Karpas-422 (cell line): ENCODE measurements at regions not wholly inside any gene's neighbourhood (a gene's known extent, or its start where the extent isn't known, plus 50 kb on each side); places are given as distances from the start of the nearest gene placed in this dataset.
"Not testable (repeated sequence)": the region's sequence is repeated elsewhere in the genome, so short reads cannot be mapped to it uniquely, and the experiment has no call there.

Experiments
- DNase-seq: peaks from one replicate; pipeline ENCODE4 v3.0.0-alpha.2; 2015
- H2AFZ ChIP-seq: fragments of 200-600 bp; sonication (generic); 2 replicates; pipeline ENCODE4 v1.6.1; 2014; ENCODE audit warnings: antibody characterized with exemption, low read length, mixed read lengths
- H3K27ac ChIP-seq: fragments of 200-600 bp; sonication (generic); 2 replicates; pipeline ENCODE4 v1.5.1; 2014; ENCODE audit warnings: mild to moderate bottlenecking, low read length, moderate library complexity
- H3K27me3 ChIP-seq: fragments of 200-600 bp; sonication (generic); 2 replicates; pipeline ENCODE4 v1.6.1; 2014; ENCODE audit warnings: low read length, mixed read lengths
- H3K36me3 ChIP-seq: fragments of 200-600 bp; sonication (generic); 2 replicates; pipeline ENCODE4 v1.6.1; 2014; ENCODE audit warnings: low read length, mixed read lengths; ENCODE audit not compliant: insufficient read depth
- H3K4me1 ChIP-seq: fragments of 200-600 bp; sonication (generic); 2 replicates; pipeline ENCODE4 v1.6.1; 2014; ENCODE audit warnings: mild to moderate bottlenecking, low read length, mixed read lengths
- H3K4me2 ChIP-seq: fragments of 200-600 bp; sonication (generic); 2 replicates; pipeline ENCODE4 v1.6.1; 2014; ENCODE audit warnings: low read length, low read depth, mild to moderate bottlenecking; ENCODE audit not compliant: poor library complexity, severe bottlenecking
- H3K4me3 ChIP-seq: fragments of 200-600 bp; sonication (generic); 2 replicates; pipeline ENCODE4 v1.5.1; 2014; ENCODE audit warnings: mild to moderate bottlenecking, antibody characterized with exemption, low read length, mixed read lengths
- H3K79me2 ChIP-seq: fragments of 200-600 bp; sonication (generic); 2 replicates; pipeline ENCODE4 v1.6.1; 2014; ENCODE audit warnings: mild to moderate bottlenecking, low read length, mixed read lengths
- H3K9ac ChIP-seq: fragments of 200-600 bp; sonication (generic); 2 replicates; pipeline ENCODE4 v1.6.0; 2014; ENCODE audit warnings: low read length
- H3K9me2 ChIP-seq: fragments of 200-600 bp; sonication (generic), shearing (Covaris generic); replicated peaks from 2 replicates; pipeline ENCODE4 v1.6.0; 2014; ENCODE audit warnings: mild to moderate bottlenecking, low read length, moderate library complexity; ENCODE audit not compliant: insufficient read depth
- H3K9me3 ChIP-seq: fragments of 300-700, 200-600 bp; sonication (generic); 2 replicates; pipeline ENCODE4 v1.6.1; 2014; ENCODE audit warnings: low read length, mixed read lengths
- H4K20me1 ChIP-seq: fragments of 200-600 bp; sonication (generic); 2 replicates; pipeline ENCODE4 v1.6.1; 2014; ENCODE audit warnings: mild to moderate bottlenecking, antibody characterized with exemption, low read length, low read depth; ENCODE audit not compliant: insufficient read depth

GRCh38 chr4:64935469-64936001 is 526.3 kb upstream of the TECRL start:
- Histone ChIP-seq H3K4me3 (no peak overlapping the region), H3K27me3 (no peaks in the 10 kb centered on the region), H3K36me3 (no peaks in the 10 kb centered on the region), H3K79me2 (no peaks in the 10 kb centered on the region), H3K4me1 (no peaks in the 10 kb centered on the region), H3K9me2 (no peaks in the 10 kb centered on the region), H4K20me1 (no peaks in the 10 kb centered on the region), H2AFZ (no peak overlapping the region), H3K9ac (no peak overlapping the region), H3K27ac (no peak overlapping the region), H3K4me2 (no peak overlapping the region), H3K9me3 (peaks cover 22% of the 10 kb centered on the region)
- no peak for DNase-seq

- H3K9ac ChIP-seq, result no peak overlapping the region
- no peak overlapping the region for H2AFZ ChIP-seq
- no peaks in the 10 kb centered on the region for H3K4me1 ChIP-seq
- no peaks in the 10 kb centered on the region for H3K79me2 ChIP-seq
- no peaks in the 10 kb centered on the region for H3K27me3 ChIP-seq
- no peak overlapping the region for H3K27ac ChIP-seq
- no peak overlapping the region for H3K4me2 ChIP-seq
- H3K9me2 ChIP-seq, result no peaks in the 10 kb centered on the region
- no peaks in the 10 kb centered on the region for H3K36me3 ChIP-seq
- H4K20me1 ChIP-seq, result no peaks in the 10 kb centered on the region
- H3K9me3 ChIP-seq, result peaks cover 38% of the 10 kb centered on the region
- DNase-seq, result no peak
- no peak overlapping the region for H3K4me3 ChIP-seq
Observed at GRCh38 chr4:64911846-64912245, 502.6 kb upstream of the TECRL start.

- Histone ChIP-seq H3K27me3 (no peaks in the 10 kb centered on the region), H2AFZ (no peak overlapping the region), H3K9ac (no peak overlapping the region), H3K4me3 (no peak overlapping the region), H3K79me2 (no peaks in the 10 kb centered on the region), H3K36me3 (no peaks in the 10 kb centered on the region), H3K9me3 (peaks cover 24% of the 10 kb centered on the region), H3K27ac (no peak overlapping the region), H4K20me1 (no peaks in the 10 kb centered on the region), H3K4me1 (no peaks in the 10 kb centered on the region), H3K4me2 (no peak overlapping the region), H3K9me2 (no peaks in the 10 kb centered on the region; the same call in 1 of the 2 replicates)
- no peak for DNase-seq
Observed at GRCh38 chr4:64903986-64904385, 494.7 kb upstream of the TECRL start.

- Histone ChIP-seq H3K27me3 (no peaks in the 10 kb centered on the region), H3K4me1 (no peaks in the 10 kb centered on the region), H3K36me3 (no peaks in the 10 kb centered on the region), H3K9me2 (no peaks in the 10 kb centered on the region), H3K9ac (no peak overlapping the region), H3K27ac (no peak overlapping the region), H4K20me1 (no peaks in the 10 kb centered on the region), H3K9me3 (peaks cover 7% of the 10 kb centered on the region), H3K4me3 (no peak overlapping the region), H3K79me2 (no peaks in the 10 kb centered on the region), H2AFZ (no peak overlapping the region), H3K4me2 (no peak overlapping the region)
- no peak for DNase-seq
Observed at GRCh38 chr4:64899563-64899962, 490.3 kb upstream of the TECRL start.

GRCh38 chr4:64899030-64899429 is 489.8 kb upstream of the TECRL start:
- H3K4me2 ChIP-seq, H3K9me3 ChIP-seq, H3K4me3 ChIP-seq, DNase-seq, H3K9me2 ChIP-seq, H2AFZ ChIP-seq, H4K20me1 ChIP-seq, H3K36me3 ChIP-seq, H3K27me3 ChIP-seq, H3K27ac ChIP-seq, H3K9ac ChIP-seq, H3K79me2 ChIP-seq, H3K4me1 ChIP-seq: not testable (repeated sequence)

GRCh38 chr4:64897683-64898082 is 488.4 kb upstream of the TECRL start:
- DNase-seq, result no peak
- H3K27ac ChIP-seq, result no peak overlapping the region
- no peak overlapping the region for H2AFZ ChIP-seq
- H4K20me1 ChIP-seq, result no peaks in the 10 kb centered on the region
- no peaks in the 10 kb centered on the region for H3K4me1 ChIP-seq
- no peak overlapping the region for H3K9ac ChIP-seq
- no peak overlapping the region for H3K4me3 ChIP-seq
- H3K27me3 ChIP-seq, result no peaks in the 10 kb centered on the region
- no peaks in the 10 kb centered on the region for H3K36me3 ChIP-seq
- H3K4me2 ChIP-seq, result no peak overlapping the region
- H3K79me2 ChIP-seq, result no peaks in the 10 kb centered on the region
- H3K9me2 ChIP-seq, result no peaks in the 10 kb centered on the region
- H3K9me3 ChIP-seq, result peaks cover 3% of the 10 kb centered on the region

- Histone ChIP-seq H3K79me2 (no peaks in the 10 kb centered on the region), H3K9me2 (no peaks in the 10 kb centered on the region), H2AFZ (no peak overlapping the region), H3K4me3 (no peak overlapping the region), H3K4me2 (no peak overlapping the region), H4K20me1 (no peaks in the 10 kb centered on the region), H3K9ac (no peak overlapping the region), H3K4me1 (no peaks in the 10 kb centered on the region), H3K9me3 (peaks cover 6% of the 10 kb centered on the region), H3K36me3 (no peaks in the 10 kb centered on the region), H3K27me3 (no peaks in the 10 kb centered on the region), H3K27ac (no peak overlapping the region)
- DNase-seq, result no peak
Observed at GRCh38 chr4:64895031-64895430, 485.8 kb upstream of the TECRL start.

- no peaks in the 10 kb centered on the region for H3K9me2 ChIP-seq
- H3K79me2 ChIP-seq, result no peaks in the 10 kb centered on the region
- H3K9me3 ChIP-seq, result peaks cover 14% of the 10 kb centered on the region
- H3K27me3 ChIP-seq, result no peaks in the 10 kb centered on the region
- no peak for DNase-seq
- H3K4me1 ChIP-seq, result no peaks in the 10 kb centered on the region
- no peak overlapping the region for H2AFZ ChIP-seq
- H3K4me2 ChIP-seq, result no peak overlapping the region
- no peaks in the 10 kb centered on the region for H4K20me1 ChIP-seq
- no peak overlapping the region for H3K9ac ChIP-seq
- no peaks in the 10 kb centered on the region for H3K36me3 ChIP-seq
- H3K4me3 ChIP-seq, result no peak overlapping the region
- no peak overlapping the region for H3K27ac ChIP-seq
Observed at GRCh38 chr4:64893205-64893604, 484.0 kb upstream of the TECRL start.
